IMR-90 (cell line): ENCODE measurements at regions not wholly inside any gene's neighbourhood (a gene's known extent, or its start where the extent isn't known, plus 50 kb on each side); places are given as distances from the start of the nearest gene placed in this dataset.

Source experiments
- ATAC-seq: fragments of 200-7000 bp; cut with Tn5 transposase; 2 replicates; pipeline ENCODE4 v1.9.1; 2020; ENCODE audit warnings: low read depth, mild to moderate bottlenecking, moderate library complexity
- BruUV-seq: library from RNA; stranded (reverse); fragments of 400-500 nt; replicated peaks from 2 replicates; lab custom pipeline; 2021; lab: Mats Ljungman, UMichigan
- CTCF ChIA-PET: fragments of 300-600 bp; formaldehyde crosslinking; extraction: SDS; loops from one replicate; lab custom pipeline; 2021; ENCODE audit warnings: antibody characterized with exemption; lab: Yijun Ruan, JAX
- POLR2A ChIA-PET: fragments of 300-600 bp; sonication (Branson Sonifier 250); formaldehyde crosslinking; loops from one replicate; lab custom pipeline; 2022; ENCODE audit warnings: antibody characterized with exemption; ENCODE audit not compliant: unreplicated experiment; lab: Charles Lee
- DNase-seq: peaks from one replicate; pipeline ENCODE4 v3.0.0; 2013
- H2AFZ ChIP-seq: replicated peaks from 2 replicates; pipeline ENCODE3; 2013; ENCODE audit warnings: low read length, mild to moderate bottlenecking; ENCODE audit not compliant: poor library complexity
- H2AK5ac ChIP-seq: 2 replicates; pipeline ENCODE4 v1.6.1; 2013; ENCODE audit warnings: low read depth, low read length, inconsistent platforms
- H2AK9ac ChIP-seq: replicated peaks from 2 replicates; pipeline ENCODE3; 2013; ENCODE audit warnings: mild to moderate bottlenecking, low read depth, low read length, moderate library complexity; ENCODE audit not compliant: poor library complexity
- H2BK120ac ChIP-seq: 2 replicates; pipeline ENCODE4 v1.6.1; 2013; ENCODE audit warnings: low read depth, low read length, inconsistent platforms
- H2BK15ac ChIP-seq: 3 replicates; pipeline ENCODE4 v1.6.1; 2013; ENCODE audit warnings: low read depth, low read length, inconsistent platforms
- H2BK20ac ChIP-seq: 2 replicates; pipeline ENCODE4 v1.6.1; 2013; ENCODE audit warnings: low read depth, mild to moderate bottlenecking, inconsistent platforms, low read length, moderate library complexity
- H2BK5ac ChIP-seq: 2 replicates; pipeline ENCODE4 v1.6.1; 2013; ENCODE audit warnings: mild to moderate bottlenecking, low read depth, low read length, inconsistent platforms; ENCODE audit not compliant: poor library complexity, severe bottlenecking
- H3K14ac ChIP-seq: replicated peaks from 2 replicates; pipeline ENCODE4 v1.6.1; 2013; ENCODE audit warnings: low read depth, low read length, inconsistent platforms
- H3K18ac ChIP-seq: 2 replicates; pipeline ENCODE4 v1.6.1; 2013; ENCODE audit warnings: low read depth, low read length, control low read depth
- H3K23ac ChIP-seq: 2 replicates; pipeline ENCODE4 v1.6.1; 2013; ENCODE audit warnings: low read depth, low read length, inconsistent platforms
- H3K27ac ChIP-seq: 2 replicates; pipeline ENCODE4 v1.5.1; 2013; ENCODE audit warnings: mild to moderate bottlenecking, control low read depth, low read length; ENCODE audit not compliant: insufficient read depth
- H3K27me3 ChIP-seq: 2 replicates; pipeline ENCODE4 v1.6.1; 2013; ENCODE audit warnings: low read length; ENCODE audit not compliant: control insufficient read depth, insufficient read depth
- H3K36me3 ChIP-seq: 2 replicates; pipeline ENCODE4 v1.6.1; 2013; ENCODE audit warnings: low read length, mixed read lengths; ENCODE audit not compliant: control insufficient read depth, insufficient read depth
- H3K4ac ChIP-seq: 2 replicates; pipeline ENCODE4 v1.6.1; 2013; ENCODE audit warnings: low read depth, low read length, inconsistent platforms
- H3K4me1 ChIP-seq: 2 replicates; pipeline ENCODE4 v1.6.1; 2013; ENCODE audit warnings: low read length, mixed read lengths; ENCODE audit not compliant: control insufficient read depth, insufficient read depth
- H3K4me2 ChIP-seq: 2 replicates; pipeline ENCODE4 v1.6.1; 2013; ENCODE audit warnings: low read depth, mild to moderate bottlenecking, control low read depth, low read length, moderate library complexity
- H3K4me3 ChIP-seq: 2 replicates; pipeline ENCODE4 v1.5.1; 2013; ENCODE audit warnings: low read depth, mild to moderate bottlenecking, control low read depth, low read length, moderate library complexity; ENCODE audit not compliant: insufficient read depth
- H3K56ac ChIP-seq: 2 replicates; pipeline ENCODE4 v1.6.1; 2013; ENCODE audit warnings: low read length, inconsistent platforms; ENCODE audit not compliant: insufficient read depth; ENCODE audit errors: extremely low read depth
- H3K79me1 ChIP-seq, 2 experiments: 2 replicates each; pipeline ENCODE4 v1.6.1; 2013; ENCODE audit warnings: low read length in 2 of 2, inconsistent platforms in 1 of 2, low read depth in 1 of 2
- H3K9ac ChIP-seq: 2 replicates; pipeline ENCODE4 v1.6.1; 2013; ENCODE audit warnings: low read depth, low read length, control low read depth
- H3K9me1 ChIP-seq: 2 replicates; pipeline ENCODE4 v1.6.1; 2013; ENCODE audit warnings: low read length, inconsistent platforms; ENCODE audit not compliant: insufficient read depth
- H3K9me3 ChIP-seq: 2 replicates; pipeline ENCODE4 v1.6.1; 2013; ENCODE audit warnings: low read length; ENCODE audit not compliant: control insufficient read depth, insufficient read depth
- H4K20me1 ChIP-seq: 2 replicates; pipeline ENCODE4 v1.6.1; 2013; ENCODE audit warnings: low read length, inconsistent platforms; ENCODE audit not compliant: insufficient read depth
- H4K5ac ChIP-seq: 2 replicates; pipeline ENCODE4 v1.6.1; 2013; ENCODE audit warnings: mild to moderate bottlenecking, low read depth, low read length, control low read depth
- H4K8ac ChIP-seq, 2 experiments: 2 replicates each; pipeline ENCODE4 v1.6.1; 2013; ENCODE audit warnings: low read depth in 2 of 2, low read length in 2 of 2, control low read depth in 1 of 2, inconsistent platforms in 1 of 2
- H4K91ac ChIP-seq: 2 replicates; pipeline ENCODE4 v1.6.1; 2013; ENCODE audit warnings: low read depth, low read length, inconsistent platforms; ENCODE audit not compliant: insufficient read depth
- BHLHE40 ChIP-seq: fragments of 150-350 bp; IDR thresholded peaks from 2 replicates; pipeline ENCODE4 v1.6.1; 2016; ENCODE audit warnings: mild to moderate bottlenecking, low read depth, low read length
- CEBPB ChIP-seq: IDR thresholded peaks from 2 replicates; pipeline ENCODE4 v1.6.1; 2012; ENCODE audit warnings: low read depth, low read length, improper control_type of control experiment
- CHD1 ChIP-seq: IDR thresholded peaks from 2 replicates; pipeline ENCODE4 v1.6.1; 2012; ENCODE audit warnings: low read depth, low read length, improper control_type of control experiment
- ELK1 ChIP-seq: fragments of 150-350 bp; IDR thresholded peaks from 2 replicates; pipeline ENCODE4 v1.6.1; 2016; ENCODE audit warnings: low read depth, mild to moderate bottlenecking, low read length, moderate library complexity, borderline replicate concordance
- MAFK ChIP-seq: IDR thresholded peaks from 2 replicates; pipeline ENCODE4 v1.6.1; 2012; ENCODE audit warnings: low read depth, low read length, improper control_type of control experiment
- MAZ ChIP-seq: IDR thresholded peaks from 2 replicates; pipeline ENCODE4 v1.6.1; 2012; ENCODE audit warnings: low read depth, mild to moderate bottlenecking, low read length, improper control_type of control experiment, moderate library complexity, borderline replicate concordance
- MXI1 ChIP-seq: IDR thresholded peaks from 2 replicates; pipeline ENCODE4 v1.6.1; 2012; ENCODE audit warnings: low read depth, mild to moderate bottlenecking, low read length, moderate library complexity, borderline replicate concordance
- POLR2A ChIP-seq: IDR thresholded peaks from 2 replicates; pipeline ENCODE4 v1.6.1; 2012; ENCODE audit warnings: mild to moderate bottlenecking, low read depth, low read length
- RAD21 ChIP-seq: IDR thresholded peaks from 2 replicates; pipeline ENCODE4 v1.6.1; 2012; ENCODE audit warnings: low read length, improper control_type of control experiment
- RCOR1 ChIP-seq: IDR thresholded peaks from 2 replicates; pipeline ENCODE4 v1.6.1; 2012; ENCODE audit warnings: mild to moderate bottlenecking, low read length, improper control_type of control experiment; ENCODE audit not compliant: insufficient replicate concordance
- SMC3 ChIP-seq: fragments of 150-350 bp; IDR thresholded peaks from 2 replicates; pipeline ENCODE4 v1.6.1; 2016; ENCODE audit warnings: low read depth, mild to moderate bottlenecking, antibody characterized with exemption, low read length, moderate library complexity
- WGBS, 2 experiments: methylation state at CpG; one replicate each; pipeline versions ENCODE4 v1.1.5 to v1.1.7; 2013; ENCODE audit warnings: missing lambda C conversion rate in 2 of 2; ENCODE audit not compliant: insufficient read length in 1 of 2; ENCODE audit errors: extremely low coverage in 2 of 2; 5-methylcytosine and 5-hydroxymethylcytosine counted together
- dilution Hi-C: fragments of 300-500 bp; cut with HindIII; formaldehyde crosslinking; loops from one replicate; pipeline ENCODE4 v1.14.3; 2018; ENCODE audit warnings: low sequenced_read_pairs; ENCODE audit not compliant: unreplicated experiment
- in situ Hi-C: fragments of 300-500 bp; cut with MboI; formaldehyde crosslinking; loops from 3 replicates; pipeline ENCODE4 v1.14.3; 2019; ENCODE audit warnings: low sequenced_read_pairs, inconsistent platforms, mixed read lengths
- intact Hi-C: fragments of 100-400 bp; cut with micrococcal nuclease; formaldehyde crosslinking; loops from 2 replicates; pipeline ENCODE4 v1.10.0; 2022
- TF ChIP-seq, protein P1 (sequence below): fragments of 150-350 bp; IDR thresholded peaks from 2 replicates; pipeline ENCODE4 v1.6.1; 2017; ENCODE audit warnings: mild to moderate bottlenecking, antibody characterized with exemption, low read length, low read depth

DNA sequence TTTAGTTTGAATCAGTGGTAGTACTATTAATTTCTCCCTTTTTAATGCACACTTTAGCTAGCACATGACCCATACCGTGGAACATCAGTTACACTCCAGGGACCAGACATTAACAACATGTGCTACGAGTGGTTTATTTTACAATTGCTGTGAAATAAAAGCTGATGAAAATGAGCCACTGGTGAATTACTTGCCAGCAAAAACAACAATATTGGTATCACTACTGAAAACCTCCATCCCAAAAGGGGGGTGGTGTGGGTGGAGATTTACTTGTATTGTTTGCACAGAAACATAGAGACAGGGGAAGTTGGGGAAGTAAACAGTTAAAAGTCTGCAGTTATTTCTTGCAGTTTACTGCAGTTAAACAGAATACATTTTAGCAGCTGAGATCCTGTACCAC lies 369.6 kb upstream of the GRAMD2B start:
- ATAC-seq = no peak
- Histone ChIP-seq H3K36me3 (no peaks in the 10 kb centered on the region), H4K91ac (no peak overlapping the region), H2AK5ac (no peak overlapping the region), H3K4me2 (no peak overlapping the region), H4K5ac (no peak overlapping the region), H4K8ac (no peak overlapping the region), H2AFZ (no peak overlapping the region), H3K23ac (no peak overlapping the region), H2AK9ac (no peak overlapping the region), H2BK5ac (no peak overlapping the region), H3K56ac (no peak overlapping the region), H4K20me1 (no peaks in the 10 kb centered on the region), H2BK120ac (no peak overlapping the region), H2BK20ac (no peak overlapping the region), H3K4me3 (no peak overlapping the region), H3K18ac (no peak overlapping the region), H3K9me3 (peaks cover 2% of the 10 kb centered on the region; the same call in 1 of the 2 replicates), H3K27me3 (no peaks in the 10 kb centered on the region), H3K4ac (no peak overlapping the region), H2BK15ac (no peak overlapping the region), H3K14ac (no peak overlapping the region), H3K9ac (no peak overlapping the region), H3K27ac (no peak overlapping the region), H3K79me1 (no peaks in the 10 kb centered on the region), H3K4me1 (no peaks in the 10 kb centered on the region), H3K9me1 (no peaks in the 10 kb centered on the region)
- no CpG with 5 or more reads among the region's 2 CpGs for WGBS, 2 experiments
- intact Hi-C loops (no loop called here), in situ Hi-C loops (no loop called here), dilution Hi-C loops (no loop called here)
- no peak for TF ChIP-seq BHLHE40
- no peak for TF ChIP-seq ELK1
- TF ChIP-seq POLR2A = no peak
- TF ChIP-seq MAFK = no peak
- no peak for TF ChIP-seq MXI1
- no peak for TF ChIP-seq CEBPB
- no peak for TF ChIP-seq RCOR1
- TF ChIP-seq, protein P1, sequence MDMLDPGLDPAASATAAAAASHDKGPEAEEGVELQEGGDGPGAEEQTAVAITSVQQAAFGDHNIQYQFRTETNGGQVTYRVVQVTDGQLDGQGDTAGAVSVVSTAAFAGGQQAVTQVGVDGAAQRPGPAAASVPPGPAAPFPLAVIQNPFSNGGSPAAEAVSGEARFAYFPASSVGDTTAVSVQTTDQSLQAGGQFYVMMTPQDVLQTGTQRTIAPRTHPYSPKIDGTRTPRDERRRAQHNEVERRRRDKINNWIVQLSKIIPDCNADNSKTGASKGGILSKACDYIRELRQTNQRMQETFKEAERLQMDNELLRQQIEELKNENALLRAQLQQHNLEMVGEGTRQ = no peak
- TF ChIP-seq SMC3 = no peak
- no peak for TF ChIP-seq RAD21
- TF ChIP-seq CHD1 = no peak
- no peak for TF ChIP-seq MAZ
- no TSS peak for BruUV-seq
- CTCF ChIA-PET = no interaction called here
- DNase-seq = no peak
- POLR2A ChIA-PET = no interaction called here
